Fibroblast of skin of left quadriceps (primary cell): ENCODE measurements at regions not wholly inside any gene's neighbourhood (a gene's known extent, or its start where the extent isn't known, plus 50 kb on each side); places are given as distances from the start of the nearest gene placed in this dataset.

Experiments
- DNase-seq, 2 experiments: peaks; one replicate each; pipeline ENCODE4 v3.0.0-alpha.2; 2013; ENCODE audit warnings: low read depth in 2 of 2

DNA sequence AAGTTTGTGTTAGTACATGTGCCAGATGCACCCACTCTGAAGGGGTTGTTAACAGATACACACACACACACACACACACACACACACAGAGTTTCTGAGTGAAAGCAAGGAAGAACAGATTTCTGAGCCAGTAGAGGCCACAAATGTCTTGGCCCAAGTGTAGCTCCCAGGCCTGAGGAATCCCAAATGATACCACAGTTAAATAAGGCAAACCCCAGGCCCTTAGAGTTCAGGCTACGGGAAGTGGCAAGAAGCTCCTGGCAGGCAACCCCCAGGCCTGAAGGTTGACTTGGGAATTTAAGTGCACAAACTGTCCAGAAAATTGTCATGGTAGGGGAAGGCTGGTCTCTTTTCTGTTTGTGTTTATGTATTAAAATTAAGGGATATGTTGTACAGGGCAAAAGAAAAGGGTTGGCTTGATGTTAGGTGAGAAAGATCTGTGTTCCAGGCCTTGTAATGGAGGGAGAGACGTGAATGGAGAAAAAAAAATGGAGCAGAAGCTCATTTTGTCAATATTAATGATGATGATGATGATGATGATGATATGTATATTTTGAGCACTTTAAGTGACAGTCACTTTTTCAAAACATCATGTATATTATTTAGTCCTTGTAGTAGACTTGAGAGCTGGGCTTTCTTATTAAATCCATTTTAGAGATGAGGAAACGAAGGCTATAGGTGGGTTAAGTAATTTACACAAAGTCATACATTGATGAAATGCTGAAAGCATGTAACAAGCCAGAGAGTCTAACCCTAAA is 317.0 kb upstream of the JAG1 start:
- DNase-seq = no peak

DNA sequence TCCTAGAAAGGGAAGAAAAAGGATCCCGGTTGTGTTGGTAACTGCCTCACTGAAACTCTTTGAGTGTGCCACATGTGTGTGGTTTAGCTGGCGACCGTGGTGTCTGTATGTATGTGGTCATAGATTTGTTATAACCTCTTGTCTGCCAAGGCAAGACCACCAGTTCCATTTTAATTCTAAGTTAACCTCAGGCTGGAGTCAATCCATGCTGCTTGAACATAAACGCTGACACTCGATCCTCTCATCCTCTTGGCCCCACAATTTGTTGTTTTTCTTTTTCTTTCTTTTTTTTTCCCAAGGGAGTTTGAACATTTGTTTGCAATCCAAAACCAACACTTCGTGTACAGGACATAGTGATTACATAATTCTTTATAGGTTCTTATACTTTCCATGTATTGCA is 318.9 kb upstream of the JAG1 start:
- DNase-seq = peak in 1 of 2 experiments; percentile 39

DNA sequence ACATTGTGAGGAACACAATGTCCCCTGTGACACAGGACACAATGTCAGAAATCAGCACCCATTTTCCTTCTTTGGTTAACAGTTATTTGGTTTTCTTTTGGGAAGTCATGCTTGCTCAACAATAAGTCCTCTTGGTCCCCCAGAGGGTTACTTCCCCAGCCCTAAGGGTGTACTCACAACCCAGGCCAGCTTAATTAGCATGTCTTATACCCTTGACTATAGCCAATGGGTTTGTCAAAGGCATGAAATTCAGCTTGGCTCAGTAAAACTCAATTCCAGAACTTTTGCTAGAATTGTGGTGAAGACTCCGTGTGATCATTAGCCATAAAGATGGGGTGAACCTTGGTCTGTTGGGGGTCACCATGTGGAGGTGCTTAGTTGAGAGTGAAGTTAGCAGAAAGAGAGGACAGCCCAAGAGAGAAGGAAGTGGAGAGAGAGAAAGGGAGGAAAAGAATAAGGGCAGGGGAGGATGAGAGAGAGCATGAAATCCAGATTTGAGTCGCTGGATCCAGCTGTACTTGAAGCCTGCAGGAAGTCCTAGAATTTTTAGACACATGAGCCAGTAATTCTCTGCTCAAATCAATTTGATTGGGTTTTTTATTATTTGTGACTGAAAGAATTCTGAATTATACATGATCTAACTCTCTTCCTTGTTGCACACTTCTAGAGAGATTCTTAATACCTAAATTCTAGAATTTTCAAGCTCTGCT is 321.3 kb upstream of the JAG1 start:
- DNase-seq = no peak

DNA sequence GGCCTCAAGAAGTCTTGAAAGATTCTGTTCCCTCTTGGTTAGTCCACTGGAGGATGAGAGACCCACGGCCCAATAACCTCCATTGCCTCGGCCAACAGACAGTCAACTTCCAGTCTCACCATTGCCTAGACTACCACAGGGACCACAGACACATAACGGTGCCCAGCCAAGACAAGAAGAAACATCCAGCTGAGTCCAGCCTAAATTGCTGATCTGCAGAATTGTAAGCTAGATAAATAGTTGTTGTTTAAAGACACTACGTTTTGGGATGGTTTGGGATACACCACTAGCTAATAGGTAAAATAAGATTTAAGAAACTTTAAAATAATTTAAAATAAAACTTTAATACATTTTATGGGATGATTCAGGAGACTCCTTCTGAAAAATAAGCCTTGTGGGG is 324.7 kb upstream of the JAG1 start:
- DNase-seq = no peak

DNA sequence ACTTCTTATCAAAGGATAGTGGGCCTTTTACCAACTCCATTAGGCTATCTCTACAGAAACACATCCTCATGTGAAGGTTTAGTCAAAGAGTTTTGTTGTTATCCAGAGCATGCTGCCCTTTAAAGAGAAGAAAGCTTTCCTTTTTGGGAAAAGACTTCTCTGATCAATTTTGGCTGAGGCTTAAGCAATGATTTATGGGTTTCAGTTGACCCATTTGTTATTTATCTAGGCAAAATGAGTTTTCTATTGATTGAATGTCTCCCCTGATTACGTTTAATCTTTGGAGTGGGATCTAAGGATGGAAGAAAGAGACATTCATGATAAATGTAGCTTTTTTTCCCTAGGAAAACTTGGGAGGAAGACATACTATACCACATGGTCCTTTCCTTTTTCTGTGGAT is 326.6 kb upstream of the JAG1 start:
- DNase-seq = no peak

DNA sequence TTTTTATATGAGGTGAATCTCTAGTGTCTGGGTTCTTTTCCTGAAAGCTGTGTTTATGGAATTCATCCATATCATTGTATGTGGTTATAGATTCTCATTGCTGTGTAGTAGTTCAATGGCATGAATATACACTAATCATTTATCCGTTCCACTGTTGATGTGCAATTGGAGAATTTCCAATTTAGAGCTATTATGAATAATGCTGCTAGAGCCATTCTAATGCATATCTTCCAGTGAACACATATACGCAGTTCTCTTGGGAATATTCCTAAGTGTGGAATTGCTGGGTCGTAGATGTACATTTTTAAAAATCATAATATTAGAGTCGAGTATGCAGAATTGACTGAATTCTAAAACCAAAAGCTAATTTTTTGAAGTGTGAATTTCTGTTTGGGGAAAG is 327.5 kb upstream of the JAG1 start:
- peak in 1 of 2 experiments; percentile 28 for DNase-seq

DNA sequence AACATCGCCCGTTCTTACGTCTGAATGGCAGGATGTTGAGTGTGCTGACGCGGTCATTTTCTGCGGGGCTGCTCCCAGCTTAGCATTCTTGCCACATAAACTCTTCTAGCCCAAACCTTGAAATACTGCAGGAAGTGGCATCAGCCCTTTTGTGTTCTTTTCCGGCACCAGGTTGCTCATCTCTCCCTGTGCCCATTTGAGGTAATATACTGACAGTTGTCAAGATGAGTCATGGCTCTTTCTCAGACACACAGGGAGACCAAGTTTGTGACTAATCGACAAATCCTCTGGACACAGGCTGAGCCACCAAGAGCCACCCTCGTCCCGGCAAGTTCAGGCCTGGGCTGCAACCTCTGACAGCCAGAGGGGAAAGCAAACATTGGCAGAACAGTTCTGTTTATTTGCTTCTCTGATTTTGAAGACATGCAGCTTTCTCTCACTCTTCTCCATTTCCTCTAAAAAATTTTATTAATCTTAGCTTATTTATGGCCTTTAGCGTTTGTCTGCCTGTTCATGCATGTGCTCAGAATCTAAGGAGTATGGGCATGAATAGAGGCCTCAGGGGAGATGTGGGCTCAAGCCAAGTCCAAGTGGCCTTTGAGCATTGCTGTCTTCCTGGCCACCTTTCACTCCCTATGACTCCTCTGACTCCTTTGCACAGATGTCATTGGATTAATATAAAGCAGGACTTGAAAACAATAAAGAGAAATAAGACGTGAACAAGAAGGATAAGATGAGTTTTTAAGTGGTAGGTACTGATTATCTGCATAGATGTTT is 328.2 kb upstream of the JAG1 start:
- DNase-seq = peak; percentile 22 to 28

DNA sequence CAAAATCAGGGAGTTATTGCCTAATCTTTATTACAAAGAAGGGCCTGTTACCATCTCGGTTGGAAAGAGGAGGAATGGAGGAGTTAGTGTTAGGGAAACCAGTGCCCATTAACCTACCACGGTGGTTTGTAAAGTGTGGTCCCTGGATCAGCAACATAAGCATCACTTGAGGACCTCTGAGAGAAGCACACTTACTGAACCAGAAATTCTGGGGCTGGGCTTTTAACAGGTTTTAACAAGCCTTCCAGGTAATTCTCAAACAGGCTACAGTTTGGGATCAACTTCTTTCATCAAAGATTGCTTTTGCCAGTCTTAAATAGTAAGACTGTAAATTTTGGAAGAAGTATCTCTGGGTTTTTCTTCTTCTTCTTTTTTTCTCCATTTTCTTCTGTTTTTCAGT is 329.5 kb upstream of the JAG1 start:
- no peak for DNase-seq

DNA sequence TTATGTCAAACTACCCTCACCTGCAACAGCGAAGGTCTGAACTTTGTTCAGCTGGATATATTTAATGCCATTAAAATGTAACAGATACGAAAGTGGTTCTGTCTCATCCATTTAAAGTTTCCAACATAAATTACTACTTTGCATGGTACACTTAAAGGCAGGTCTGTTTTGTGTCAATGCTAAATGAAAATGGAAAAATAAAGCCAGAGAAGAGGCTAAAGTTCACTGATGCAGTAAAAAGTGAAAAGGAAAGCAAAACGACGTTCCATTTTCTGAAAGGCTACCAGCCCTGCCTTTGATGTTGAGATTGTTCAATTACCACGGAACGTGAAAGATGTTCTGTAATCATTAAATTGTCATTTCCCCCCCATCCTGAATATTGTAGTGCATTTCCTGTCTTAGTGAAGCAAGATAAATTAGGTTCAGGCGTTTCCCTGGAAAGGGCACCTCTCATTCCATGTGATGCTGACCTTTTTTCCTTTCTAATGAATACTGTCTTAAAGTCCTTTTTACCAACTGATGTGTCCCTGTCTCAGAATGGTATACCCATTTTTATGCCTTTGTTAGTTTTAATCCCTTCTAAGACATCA is 334.7 kb upstream of the JAG1 start:
- no peak for DNase-seq

DNA sequence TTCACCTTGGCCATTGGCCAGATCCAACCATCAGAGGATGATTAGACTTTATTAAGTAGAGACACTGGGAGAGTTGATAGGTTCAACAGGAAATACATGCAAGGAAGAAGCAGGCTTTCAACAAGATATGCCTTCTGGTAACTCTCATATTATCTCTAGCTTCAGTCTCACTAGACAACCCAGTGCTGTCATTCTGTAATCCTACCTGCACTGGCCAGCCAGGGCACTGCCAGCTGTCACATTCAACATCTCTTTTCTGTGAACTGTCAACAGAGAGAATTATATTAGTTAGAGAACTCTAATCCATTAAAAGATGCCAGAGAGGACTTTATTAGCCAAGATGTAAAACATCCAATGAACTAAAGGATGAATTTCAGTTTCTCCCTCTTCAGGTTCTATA is 337.9 kb upstream of the JAG1 start:
- no peak for DNase-seq

DNA sequence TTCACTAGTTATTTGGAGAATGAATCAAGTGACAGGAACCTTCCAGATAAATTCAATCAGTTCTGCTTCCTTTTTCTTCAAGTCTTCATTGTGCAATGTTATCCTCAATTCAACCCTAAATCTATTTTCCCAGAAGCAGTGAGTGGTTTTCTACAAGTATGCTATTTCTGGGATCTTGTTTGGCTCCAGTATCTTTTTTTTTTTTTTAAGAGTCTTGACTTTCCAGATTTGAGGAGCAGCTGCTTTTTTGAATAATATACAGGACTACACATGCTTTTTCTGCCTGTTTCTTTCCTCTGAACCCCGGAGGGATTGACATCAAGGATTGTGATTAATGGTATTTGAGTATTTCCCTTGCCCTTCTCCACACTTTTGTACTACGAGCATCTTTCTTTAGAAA is 339.2 kb upstream of the JAG1 start:
- DNase-seq = peak; percentile 55 to 60

DNA sequence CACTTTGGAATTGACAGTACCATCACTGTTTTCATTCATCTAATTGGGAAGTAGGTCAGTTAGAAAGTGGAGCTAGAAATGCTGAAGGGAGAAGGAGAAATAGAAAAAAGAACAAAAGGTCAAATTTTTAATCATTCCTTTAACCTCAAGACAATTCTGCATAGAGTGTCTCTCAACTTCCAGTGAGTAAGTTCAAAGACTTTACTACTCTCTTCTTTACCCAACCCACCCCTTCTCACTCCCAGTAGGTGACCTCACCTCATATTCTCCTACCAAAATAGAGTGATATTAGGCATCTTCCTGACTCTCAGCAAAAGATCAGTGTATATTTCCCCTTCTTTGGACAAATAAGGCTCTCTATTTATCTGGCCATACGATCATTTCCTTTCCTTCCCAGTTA is 340.0 kb upstream of the JAG1 start:
- no peak for DNase-seq

DNA sequence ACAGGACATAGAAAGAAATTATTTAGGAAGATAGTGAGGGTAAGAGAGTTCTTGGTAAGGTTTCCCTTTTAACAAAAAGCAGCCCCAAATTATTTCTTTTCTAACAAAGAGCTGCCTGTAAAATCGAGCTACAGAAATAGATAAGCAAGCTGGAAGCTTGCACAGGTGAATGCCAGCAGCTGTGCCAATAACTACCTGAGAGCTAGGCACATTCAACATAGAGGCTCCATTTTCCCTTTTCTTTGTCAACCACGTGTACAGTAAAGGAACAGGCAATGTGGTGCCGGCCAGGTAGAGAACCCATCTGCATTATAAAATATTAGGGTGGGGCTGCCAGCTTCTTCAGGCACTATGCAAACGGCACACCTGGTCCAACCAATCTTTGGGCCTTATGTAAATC is 341.6 kb upstream of the JAG1 start:
- DNase-seq = no peak

DNA sequence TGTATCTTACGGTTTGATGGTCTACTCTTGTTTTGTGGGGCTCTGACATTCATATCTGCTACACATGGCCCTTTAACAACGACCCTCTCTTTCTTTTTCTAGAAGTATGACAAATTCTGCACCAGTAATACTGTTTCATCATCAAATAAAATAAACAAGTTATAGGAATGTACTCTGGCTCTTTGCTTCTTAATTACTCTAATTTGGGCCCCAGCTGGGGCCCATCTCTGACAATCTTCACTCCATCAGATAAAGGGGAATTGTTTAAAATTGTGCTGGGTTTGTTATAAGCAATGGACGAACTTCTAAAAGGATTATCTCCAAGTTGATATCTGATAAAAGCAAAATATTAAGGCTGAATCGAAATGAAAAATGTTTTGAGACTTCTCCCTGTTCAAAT is 343.6 kb upstream of the JAG1 start:
- DNase-seq = no peak

DNA sequence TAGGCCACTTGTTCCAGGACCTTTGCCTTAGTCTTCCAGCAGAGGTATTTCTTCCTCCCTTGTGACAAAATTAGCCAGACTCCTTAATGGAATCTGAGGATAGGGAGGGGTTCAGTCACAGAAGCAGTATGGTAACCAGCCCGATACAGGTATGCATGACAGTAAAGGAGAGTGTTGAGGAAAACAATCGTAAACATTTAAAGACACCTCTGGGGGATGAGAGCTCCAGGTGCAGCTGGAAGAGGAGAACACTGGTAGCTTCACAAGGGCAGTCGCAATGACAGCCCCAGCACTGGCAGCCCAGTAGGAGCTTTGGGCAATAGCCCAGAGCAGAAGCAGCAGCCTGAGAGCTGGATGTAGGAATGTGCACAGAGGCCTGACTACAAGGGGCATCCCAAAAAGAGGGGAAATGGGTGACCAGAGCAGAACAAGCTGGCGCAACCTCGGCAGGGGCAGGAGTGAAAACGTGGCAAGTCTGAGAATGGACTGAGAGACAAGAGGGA is 344.9 kb upstream of the JAG1 start:
- DNase-seq = no peak

DNA sequence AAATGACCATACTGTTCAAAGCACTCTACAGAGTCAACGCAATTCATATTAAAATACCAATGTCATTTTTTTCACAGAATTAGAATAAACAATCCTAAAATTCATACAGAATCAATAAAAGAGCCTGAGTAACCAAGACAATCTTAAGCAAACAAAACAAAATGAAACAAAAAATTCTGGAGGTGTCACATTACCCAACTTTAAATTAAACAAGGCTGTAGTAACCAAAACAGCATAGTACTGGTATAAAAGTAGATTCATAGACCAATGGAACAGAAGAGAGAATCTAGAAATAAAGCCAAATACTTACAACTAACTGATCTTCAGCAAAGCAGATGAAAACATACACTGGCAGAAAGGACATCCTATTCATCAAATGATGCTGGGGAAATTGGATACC is 346.9 kb upstream of the JAG1 start:
- DNase-seq = no peak

DNA sequence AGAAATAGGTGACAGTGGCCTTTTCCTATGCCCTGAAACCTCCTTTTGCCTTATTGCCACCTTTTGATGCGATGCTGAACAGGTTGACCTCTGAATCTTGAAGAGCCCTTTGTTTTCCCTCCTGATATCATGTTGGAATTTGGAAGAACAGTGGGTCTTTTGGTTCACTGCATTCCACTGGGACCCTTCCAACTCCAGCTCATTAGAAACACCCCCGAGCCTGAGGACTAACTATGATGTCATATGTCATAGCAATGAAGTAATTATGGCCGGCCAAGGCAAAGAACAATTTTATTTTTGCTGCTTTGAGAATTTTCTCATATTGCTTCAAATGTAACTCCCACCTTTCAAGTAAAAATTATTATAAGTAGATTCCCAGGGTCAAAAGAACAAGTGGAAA is 353.4 kb upstream of the JAG1 start:
- no peak for DNase-seq

DNA sequence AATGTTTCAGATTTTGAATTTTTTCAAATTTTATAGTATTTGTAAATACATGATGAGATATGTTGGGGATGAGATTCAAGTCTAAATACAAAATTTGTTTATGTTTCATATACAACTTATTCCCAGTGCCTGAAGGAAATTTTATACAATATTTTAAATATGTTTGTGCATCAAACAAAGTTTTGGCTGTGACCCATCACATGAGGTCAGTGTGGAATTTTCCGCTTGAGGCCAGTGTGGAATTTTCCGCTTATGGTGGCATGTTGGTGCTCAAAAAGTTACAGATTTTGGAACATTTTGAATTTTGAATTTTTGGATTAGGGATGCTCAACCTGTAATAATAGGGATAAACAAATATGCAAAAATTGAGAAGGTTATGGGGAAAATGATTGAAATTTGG is 356.6 kb upstream of the JAG1 start:
- no peak for DNase-seq

DNA sequence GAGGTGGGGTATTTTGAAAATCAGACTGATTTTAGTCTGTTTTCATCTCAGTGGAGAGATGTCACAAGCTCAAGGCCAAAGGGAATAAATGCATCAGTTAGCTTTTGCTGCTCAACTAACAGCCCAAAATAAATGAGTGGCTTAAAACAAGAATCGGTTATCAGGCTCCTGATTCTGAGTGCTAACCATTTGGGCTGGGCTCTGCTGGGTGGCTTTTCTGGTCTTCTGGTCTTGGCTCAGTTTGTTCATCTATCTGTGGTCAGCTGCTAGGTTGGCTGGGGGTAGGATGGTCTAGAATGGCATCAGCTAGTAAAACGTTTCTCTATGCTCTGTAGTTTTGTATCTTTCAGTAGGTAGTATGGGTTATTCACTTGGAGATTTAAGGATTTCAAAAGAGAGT is 357.5 kb upstream of the JAG1 start:
- no peak for DNase-seq

DNA sequence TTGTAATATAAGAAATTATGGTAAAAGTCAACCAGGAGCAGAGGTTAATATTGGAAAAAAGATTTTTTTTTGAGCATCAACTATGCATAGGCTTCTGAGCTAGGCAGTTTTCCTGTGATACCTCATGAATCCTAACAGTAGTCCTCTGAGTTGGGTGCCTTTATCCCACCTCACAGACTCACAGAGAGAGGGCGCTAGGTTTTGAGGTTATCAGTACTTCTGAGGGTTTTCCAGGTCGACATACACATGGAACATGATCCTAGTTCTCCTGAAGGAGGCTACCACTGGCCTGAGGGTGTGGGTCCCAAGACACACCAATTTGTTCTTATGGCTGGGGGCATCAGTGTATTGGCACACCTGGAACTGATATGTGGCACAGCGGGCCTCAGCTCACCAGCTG is 358.8 kb upstream of the JAG1 start:
- DNase-seq = no peak

DNA sequence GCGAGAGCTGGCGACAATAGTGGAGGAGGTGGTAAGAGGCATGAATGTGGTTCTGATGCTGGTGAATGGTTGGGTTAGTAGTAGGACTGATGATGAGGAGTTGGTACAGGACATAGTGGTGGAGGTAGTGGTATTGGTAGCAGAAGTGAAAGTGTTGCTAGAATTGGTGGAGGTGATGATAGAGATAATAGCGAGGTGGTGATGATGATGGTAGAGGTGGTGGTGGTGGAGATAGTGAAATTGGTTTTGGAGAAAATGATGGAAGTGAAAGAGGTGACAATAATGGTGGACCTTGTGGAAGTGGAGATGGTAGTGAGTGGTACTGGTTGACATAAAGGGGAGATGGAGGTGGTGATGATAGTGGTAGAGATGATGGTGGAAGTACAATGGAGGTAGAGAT is 360.2 kb upstream of the JAG1 start:
- no peak for DNase-seq

DNA sequence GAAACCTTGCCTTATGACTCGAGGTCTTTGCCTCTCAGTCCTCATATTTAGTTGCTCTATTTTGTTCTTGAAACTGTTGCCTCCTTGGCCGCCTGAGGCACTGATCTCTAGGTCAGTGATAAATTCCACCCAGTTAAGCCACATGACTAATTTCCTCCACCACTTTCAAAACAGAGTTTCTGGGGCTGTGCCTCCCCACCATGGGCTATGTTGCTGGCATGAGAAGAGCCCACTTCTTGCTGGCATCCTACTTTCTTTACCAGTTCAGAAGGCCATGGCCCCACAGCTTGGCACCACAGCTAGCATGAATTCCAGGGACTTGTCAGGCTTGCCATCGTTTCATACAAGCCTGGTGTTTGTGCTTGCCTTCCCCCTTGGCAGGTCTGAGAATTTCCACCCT is 361.4 kb upstream of the JAG1 start:
- no peak for DNase-seq
